OCI-LY7 (cell line): ENCODE measurements at regions not wholly inside any gene's neighbourhood (a gene's known extent, or its start where the extent isn't known, plus 50 kb on each side); places are given as distances from the start of the nearest gene placed in this dataset.
"Not testable (repeated sequence)": the region's sequence is repeated elsewhere in the genome, so short reads cannot be mapped to it uniquely, and the experiment has no call there.

Experiments used
- EZH2phosphoT487 ChIP-seq: fragments of 200-600 bp; sonication (generic); IDR thresholded peaks from 2 replicates; pipeline ENCODE4 v1.6.1; 2018; ENCODE audit warnings: low read depth, borderline replicate concordance, mild to moderate bottlenecking, mixed run types, antibody characterized with exemption, low read length, moderate library complexity, mixed read lengths
- TF ChIP-seq, protein P1 (sequence below): fragments of 200-600 bp; sonication (generic); conservative IDR thresholded peaks from 2 replicates; pipeline ENCODE4 v1.5.1; 2014; ENCODE audit warnings: mild to moderate bottlenecking, antibody characterized with exemption, low read length, moderate library complexity, mixed read lengths

DNA sequence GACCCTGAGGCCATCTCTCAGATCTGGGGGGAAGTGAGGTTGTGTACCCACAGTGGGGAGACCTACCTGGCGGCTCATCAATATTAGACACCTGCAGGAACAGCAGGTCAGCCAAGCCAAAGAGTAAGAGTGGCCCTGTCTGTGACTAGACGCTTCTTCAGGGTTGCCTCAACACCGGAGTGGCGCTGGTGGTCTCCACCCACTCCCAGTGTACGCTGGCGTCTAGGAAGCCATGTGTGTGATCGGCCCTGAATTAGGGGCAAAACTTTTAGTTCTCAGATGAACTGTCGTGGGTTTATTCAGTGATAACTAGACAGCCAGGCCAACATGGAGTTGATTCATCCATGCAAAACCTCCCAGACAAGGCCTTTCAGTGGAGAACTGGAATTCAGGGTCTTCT lies 229.3 kb upstream of the PLGLB2 start:
- TF ChIP-seq, protein P1, sequence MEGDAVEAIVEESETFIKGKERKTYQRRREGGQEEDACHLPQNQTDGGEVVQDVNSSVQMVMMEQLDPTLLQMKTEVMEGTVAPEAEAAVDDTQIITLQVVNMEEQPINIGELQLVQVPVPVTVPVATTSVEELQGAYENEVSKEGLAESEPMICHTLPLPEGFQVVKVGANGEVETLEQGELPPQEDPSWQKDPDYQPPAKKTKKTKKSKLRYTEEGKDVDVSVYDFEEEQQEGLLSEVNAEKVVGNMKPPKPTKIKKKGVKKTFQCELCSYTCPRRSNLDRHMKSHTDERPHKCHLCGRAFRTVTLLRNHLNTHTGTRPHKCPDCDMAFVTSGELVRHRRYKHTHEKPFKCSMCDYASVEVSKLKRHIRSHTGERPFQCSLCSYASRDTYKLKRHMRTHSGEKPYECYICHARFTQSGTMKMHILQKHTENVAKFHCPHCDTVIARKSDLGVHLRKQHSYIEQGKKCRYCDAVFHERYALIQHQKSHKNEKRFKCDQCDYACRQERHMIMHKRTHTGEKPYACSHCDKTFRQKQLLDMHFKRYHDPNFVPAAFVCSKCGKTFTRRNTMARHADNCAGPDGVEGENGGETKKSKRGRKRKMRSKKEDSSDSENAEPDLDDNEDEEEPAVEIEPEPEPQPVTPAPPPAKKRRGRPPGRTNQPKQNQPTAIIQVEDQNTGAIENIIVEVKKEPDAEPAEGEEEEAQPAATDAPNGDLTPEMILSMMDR = not testable (repeated sequence)
- not testable (repeated sequence) for TF ChIP-seq EZH2phosphoT487
